Right atrium auricular region (tissue), 2 donors: ENCODE measurements at regions not wholly inside any gene's neighbourhood (a gene's known extent, or its start where the extent isn't known, plus 50 kb on each side); places are given as distances from the start of the nearest gene placed in this dataset.
A peak's percentile ranks its signal among the peaks of the same experiment; 100 is the strongest.

Experiments used
- DNase-seq: peaks from one replicate; pipeline ENCODE4 v3.0.0-alpha.2; 2019; ENCODE audit warnings: low spot score
- H3K27ac ChIP-seq, 2 donors: fragments of 200-600 bp; sonication (generic); 1 replicate in 1 of 2; 2 replicates in 1 of 2; pipeline ENCODE4 v1.5.1; 2016 to 2019
- H3K27me3 ChIP-seq, 2 donors: fragments of 200-600 bp; sonication (generic); one replicate each; pipeline versions ENCODE4 v1.5.1 to v1.6.0; 2017 to 2019
- H3K36me3 ChIP-seq: fragments of 200-600 bp; sonication (generic); one replicate; pipeline ENCODE4 v1.5.1; 2016
- H3K4me1 ChIP-seq, 2 donors: fragments of 200-600 bp; sonication (generic); one replicate each; pipeline versions ENCODE4 v1.5.1 to v1.6.0; 2017 to 2019
- H3K4me3 ChIP-seq, 2 donors: fragments of 200-600 bp; sonication (generic); 1 replicate in 1 of 2; 2 replicates in 1 of 2; pipeline ENCODE4 v1.5.1; 2017 to 2019; ENCODE audit warnings: mild to moderate bottlenecking in 1 of 2, moderate library complexity in 1 of 2
- H3K9me3 ChIP-seq, 2 donors: fragments of 200-600 bp; sonication (generic); one replicate each; pipeline ENCODE4 v1.5.1; 2019
- TF ChIP-seq, protein P1 (sequence below), 2 donors: fragments of 200-600 bp; sonication (generic); IDR thresholded peaks; one replicate each; pipeline ENCODE4 v1.5.1; 2019; ENCODE audit warnings: antibody characterized with exemption in 2 of 2

DNA sequence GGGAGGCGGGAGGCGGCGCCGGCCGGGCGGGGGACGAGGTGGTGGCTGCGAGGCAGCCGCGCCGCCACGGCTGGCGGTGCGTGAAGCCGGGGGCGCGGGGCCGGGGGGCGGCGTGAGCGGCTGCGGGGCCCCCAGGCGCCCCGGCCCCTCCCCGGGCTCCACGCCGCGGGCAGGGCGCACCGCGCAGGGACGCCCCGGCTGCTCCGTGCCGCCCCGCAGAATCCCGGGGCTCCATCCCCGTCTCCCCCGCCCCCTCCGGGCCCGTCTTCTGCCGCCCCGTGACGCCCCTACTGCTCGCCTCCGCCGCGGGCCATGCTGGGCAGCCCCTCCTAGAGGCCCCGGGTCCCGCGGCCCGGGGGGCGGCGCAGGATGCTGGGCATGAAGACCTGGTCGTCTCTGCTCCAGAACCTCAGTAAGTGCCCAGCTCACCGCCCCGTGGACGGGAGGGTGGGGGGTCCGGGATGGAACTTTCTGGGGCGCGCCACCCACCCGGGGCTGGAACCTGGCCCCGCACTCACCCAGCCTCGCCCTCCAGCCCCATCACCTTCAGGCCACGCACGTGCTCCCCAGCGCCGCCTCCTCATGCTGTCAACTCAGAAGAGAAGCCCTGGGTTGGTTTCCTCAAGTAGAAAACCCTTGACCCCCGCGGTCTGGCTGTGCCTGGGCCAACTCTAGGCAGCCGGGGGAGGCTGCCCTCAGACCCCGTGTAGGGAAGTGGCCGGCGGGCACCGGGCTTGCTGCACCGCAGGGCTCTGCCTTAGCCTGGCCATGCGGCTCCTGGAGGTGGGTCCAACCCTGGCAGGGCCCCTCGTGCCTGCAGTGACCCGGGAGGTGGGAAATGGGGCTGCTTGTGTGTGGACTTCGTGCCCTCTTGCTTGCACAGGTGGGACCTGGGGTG lies 150.2 kb upstream of the GSE1 start:
- Histone ChIP-seq H3K36me3 (no peaks in the 10 kb centered on the region), H3K4me3 (peak overlapping the region; percentile 40 to 46), H3K27ac (peak overlapping the region; percentile 71 to 89), H3K27me3 (no peaks in the 10 kb centered on the region), H3K4me1 (peaks cover 0 to 78% of the 10 kb centered on the region in 2 donors), H3K9me3 (no peaks in the 10 kb centered on the region)
- DNase-seq, result no peak
- TF ChIP-seq, protein P1, sequence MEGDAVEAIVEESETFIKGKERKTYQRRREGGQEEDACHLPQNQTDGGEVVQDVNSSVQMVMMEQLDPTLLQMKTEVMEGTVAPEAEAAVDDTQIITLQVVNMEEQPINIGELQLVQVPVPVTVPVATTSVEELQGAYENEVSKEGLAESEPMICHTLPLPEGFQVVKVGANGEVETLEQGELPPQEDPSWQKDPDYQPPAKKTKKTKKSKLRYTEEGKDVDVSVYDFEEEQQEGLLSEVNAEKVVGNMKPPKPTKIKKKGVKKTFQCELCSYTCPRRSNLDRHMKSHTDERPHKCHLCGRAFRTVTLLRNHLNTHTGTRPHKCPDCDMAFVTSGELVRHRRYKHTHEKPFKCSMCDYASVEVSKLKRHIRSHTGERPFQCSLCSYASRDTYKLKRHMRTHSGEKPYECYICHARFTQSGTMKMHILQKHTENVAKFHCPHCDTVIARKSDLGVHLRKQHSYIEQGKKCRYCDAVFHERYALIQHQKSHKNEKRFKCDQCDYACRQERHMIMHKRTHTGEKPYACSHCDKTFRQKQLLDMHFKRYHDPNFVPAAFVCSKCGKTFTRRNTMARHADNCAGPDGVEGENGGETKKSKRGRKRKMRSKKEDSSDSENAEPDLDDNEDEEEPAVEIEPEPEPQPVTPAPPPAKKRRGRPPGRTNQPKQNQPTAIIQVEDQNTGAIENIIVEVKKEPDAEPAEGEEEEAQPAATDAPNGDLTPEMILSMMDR (IDR thresholded peaks at IDR 0.05), result no peak

DNA sequence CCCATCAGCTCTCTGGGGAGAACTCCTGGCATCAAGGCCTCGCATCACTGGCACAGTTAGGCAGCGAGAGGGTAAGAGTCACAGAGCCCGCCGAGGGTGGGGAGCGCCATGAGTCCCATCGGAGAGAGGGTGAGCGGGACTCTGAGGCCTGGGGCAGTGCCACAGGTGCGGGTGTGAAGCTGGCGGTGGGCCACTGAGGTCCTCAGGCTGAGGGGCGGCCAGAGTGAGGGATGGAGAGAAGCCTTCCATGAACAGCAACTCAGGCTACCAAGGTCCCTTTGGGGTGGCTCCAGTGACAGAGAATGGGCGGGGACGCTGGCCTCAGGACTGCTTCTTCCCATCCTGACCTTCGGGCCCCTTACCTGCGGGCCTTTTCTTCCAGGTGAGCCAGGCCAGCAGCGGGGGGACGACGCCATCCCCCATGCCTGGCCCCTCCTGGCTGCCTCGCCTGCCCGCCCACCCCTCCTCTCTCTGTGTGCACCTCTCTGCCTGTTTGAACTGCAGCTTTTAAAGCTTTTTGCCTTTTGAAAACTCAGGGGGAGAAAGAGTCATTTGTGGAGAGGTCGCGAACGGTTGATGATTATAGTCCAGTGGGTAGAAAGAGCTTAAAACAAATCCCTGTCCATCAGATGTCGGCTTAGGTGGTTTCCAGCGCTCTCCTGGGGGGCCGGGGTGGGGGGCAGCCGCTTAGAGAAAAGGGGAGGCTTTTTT lies 149.3 kb upstream of the GSE1 start:
- Histone ChIP-seq H3K4me3 (peak overlapping the region; percentile 40 to 46), H3K27me3 (no peaks in the 10 kb centered on the region), H3K9me3 (no peaks in the 10 kb centered on the region), H3K27ac (peak overlapping the region; percentile 71 to 89), H3K36me3 (no peaks in the 10 kb centered on the region), H3K4me1 (peaks cover 0 to 73% of the 10 kb centered on the region in 2 donors)
- TF ChIP-seq, protein P1 (IDR thresholded peaks at IDR 0.05), result no peak
- DNase-seq, result no peak

DNA sequence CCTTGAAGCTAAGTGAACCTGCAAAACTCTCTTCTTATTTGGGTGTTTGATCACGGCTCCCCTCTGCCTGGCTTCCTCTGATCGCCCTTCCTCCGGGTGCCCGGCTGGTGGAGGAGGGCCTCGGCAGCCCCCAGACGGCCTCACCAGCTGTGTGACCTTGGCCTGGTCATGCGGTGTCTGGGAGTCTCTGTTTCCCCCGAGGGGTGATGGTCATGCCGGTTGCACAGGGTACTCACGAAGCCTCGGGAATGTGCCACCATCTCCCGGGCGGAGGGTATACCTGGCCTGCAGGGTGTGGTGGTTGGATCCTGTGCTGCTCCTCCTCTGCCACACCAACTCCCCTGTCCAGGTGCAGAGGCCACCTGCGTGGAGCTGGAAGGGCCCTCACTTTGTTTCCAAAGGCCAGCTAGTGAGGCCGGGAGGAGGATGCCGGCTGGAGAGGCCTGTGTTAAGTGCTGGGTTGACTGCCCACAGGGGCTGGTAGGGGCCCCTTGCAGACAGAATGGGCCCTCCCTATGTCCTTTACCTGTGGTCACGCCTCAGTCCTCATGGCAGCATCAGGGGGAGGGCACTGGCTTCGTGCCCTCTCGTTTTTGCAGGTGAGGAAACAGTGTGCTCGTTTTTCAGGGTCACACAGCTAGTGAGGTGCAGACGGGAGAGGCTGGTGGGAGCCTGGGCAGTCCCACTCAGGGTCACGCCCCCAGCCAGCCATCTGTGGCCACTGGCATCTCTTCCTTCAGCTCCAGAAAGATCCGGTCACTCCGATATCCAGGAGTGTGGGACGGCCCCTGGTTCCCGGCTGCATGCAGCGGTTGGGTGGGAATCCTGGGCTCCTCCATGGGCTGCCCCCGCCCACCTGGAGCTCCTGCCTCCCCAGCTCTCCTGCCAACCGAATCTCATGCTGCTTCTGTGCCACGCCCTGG lies 148.5 kb upstream of the GSE1 start:
- H3K27me3 ChIP-seq, result no peaks in the 10 kb centered on the region
- H3K36me3 ChIP-seq, result no peaks in the 10 kb centered on the region
- no peaks in the 10 kb centered on the region for H3K9me3 ChIP-seq
- DNase-seq, result no peak
- H3K27ac ChIP-seq, result peak overlapping the region; percentile 71 to 89
- H3K4me3 ChIP-seq, result no peak overlapping the region
- TF ChIP-seq, protein P1 (IDR thresholded peaks at IDR 0.05), result no peak
- H3K4me1 ChIP-seq, result peaks cover 0 to 65% of the 10 kb centered on the region in 2 donors

DNA sequence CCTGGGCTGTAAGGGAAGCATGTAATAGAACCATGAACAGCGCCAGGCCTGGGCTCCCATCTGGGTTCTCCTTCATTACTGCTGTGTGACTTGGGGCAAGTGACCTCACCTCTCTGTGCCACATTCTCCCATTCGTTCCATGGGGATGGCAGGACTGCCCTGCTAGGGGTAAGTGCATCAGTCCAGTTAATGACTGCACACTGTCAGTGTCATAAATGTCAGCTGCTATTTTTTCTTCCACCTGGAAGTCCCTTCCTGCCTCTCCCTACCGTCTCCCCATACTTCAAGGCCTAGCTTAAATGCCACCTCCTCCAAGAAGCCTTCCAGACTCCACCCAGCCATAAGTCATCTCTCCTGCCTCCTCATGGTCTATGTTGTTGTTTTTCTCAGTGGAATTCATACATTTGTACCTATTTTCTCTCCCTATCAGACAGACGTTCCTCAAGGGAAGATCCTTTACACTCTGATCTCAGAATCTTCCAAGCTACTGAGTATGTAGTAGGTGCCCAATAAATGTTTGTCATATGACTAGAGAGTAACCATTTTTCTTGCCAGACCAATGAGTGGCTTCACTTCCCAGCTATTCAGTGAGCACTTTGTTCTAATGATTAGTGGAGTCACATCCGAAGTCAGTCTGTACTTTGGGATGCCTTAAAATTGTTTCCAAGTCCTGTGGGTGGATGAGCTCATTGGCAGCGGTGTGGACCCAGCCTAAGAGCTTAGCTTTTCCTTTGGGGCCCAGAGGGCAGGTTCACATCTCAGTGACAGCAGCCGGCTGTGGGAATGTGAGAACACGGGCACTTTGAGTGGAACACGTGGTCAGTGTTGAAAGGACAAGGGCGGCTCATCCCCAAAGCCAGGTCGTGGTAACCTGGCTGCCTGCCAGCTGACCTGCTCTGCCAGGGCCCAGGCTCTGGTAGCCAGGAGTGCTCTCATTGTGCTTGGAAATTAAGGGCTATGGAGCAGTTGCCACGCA lies 147.5 kb upstream of the GSE1 start:
- H3K9me3 ChIP-seq, result no peaks in the 10 kb centered on the region
- H3K27me3 ChIP-seq, result no peaks in the 10 kb centered on the region
- peak; percentile 85 for DNase-seq
- TF ChIP-seq, protein P1 (IDR thresholded peaks at IDR 0.05), result no peak
- peak overlapping the region; percentile 71 to 89 for H3K27ac ChIP-seq
- no peak overlapping the region for H3K4me3 ChIP-seq
- peaks cover 0 to 65% of the 10 kb centered on the region in 2 donors for H3K4me1 ChIP-seq
- no peaks in the 10 kb centered on the region for H3K36me3 ChIP-seq
